H9 (cell line): ENCODE measurements at regions not wholly inside any gene's neighbourhood (a gene's known extent, or its start where the extent isn't known, plus 50 kb on each side); places are given as distances from the start of the nearest gene placed in this dataset.

Experiments
- DNase-seq: peaks from one replicate; pipeline ENCODE4 v3.0.0-alpha.2; 2017
- H2AFZ ChIP-seq: one replicate; pipeline ENCODE4 v1.6.1; 2013; ENCODE audit warnings: mild to moderate bottlenecking, low read length, control low read depth, moderate library complexity
- H2AK5ac ChIP-seq: 2 replicates; pipeline ENCODE4 v1.6.1; 2013; ENCODE audit warnings: low read length, control low read depth, mixed read lengths; ENCODE audit not compliant: insufficient read length
- H2BK120ac ChIP-seq: one replicate; pipeline ENCODE4 v1.6.1; 2013; ENCODE audit warnings: low read depth, mild to moderate bottlenecking, low read length, control low read depth, inconsistent platforms; ENCODE audit not compliant: poor library complexity, severe bottlenecking
- H2BK12ac ChIP-seq: 2 replicates; pipeline ENCODE4 v1.6.1; 2013; ENCODE audit warnings: low read length, control low read depth, mixed read lengths, low read depth; ENCODE audit not compliant: insufficient read length
- H2BK15ac ChIP-seq: 2 replicates; pipeline ENCODE4 v1.6.1; 2013; ENCODE audit warnings: low read depth, low read length, control low read depth
- H2BK20ac ChIP-seq: one replicate; pipeline ENCODE4 v1.6.1; 2013; ENCODE audit warnings: low read depth, mild to moderate bottlenecking, low read length, control low read depth, inconsistent platforms; ENCODE audit not compliant: poor library complexity, severe bottlenecking
- H2BK5ac ChIP-seq: 2 replicates; pipeline ENCODE4 v1.6.1; 2013; ENCODE audit warnings: low read length, control low read depth, mixed read lengths; ENCODE audit not compliant: insufficient read length
- H3K14ac ChIP-seq: 2 replicates; pipeline ENCODE4 v1.6.1; 2013; ENCODE audit warnings: low read length, control low read depth; ENCODE audit not compliant: insufficient read depth
- H3K18ac ChIP-seq: 2 replicates; pipeline ENCODE4 v1.6.1; 2013; ENCODE audit warnings: low read depth, mild to moderate bottlenecking, mixed read lengths, low read length, control low read depth; ENCODE audit not compliant: insufficient read length
- H3K23ac ChIP-seq: 2 replicates; pipeline ENCODE4 v1.6.1; 2013; ENCODE audit warnings: low read length, control low read depth, mixed read lengths, low read depth; ENCODE audit not compliant: insufficient read length
- H3K23me2 ChIP-seq: 2 replicates; pipeline ENCODE4 v1.6.1; 2013; ENCODE audit warnings: low read depth, mild to moderate bottlenecking, mixed read lengths, low read length, control low read depth; ENCODE audit not compliant: insufficient read length, poor library complexity, severe bottlenecking
- H3K27ac ChIP-seq: 2 replicates; pipeline ENCODE4 v1.5.1; 2013; ENCODE audit warnings: low read length, control low read depth, mixed read lengths, low read depth; ENCODE audit not compliant: insufficient read length
- H3K27me3 ChIP-seq: 2 replicates; pipeline ENCODE4 v1.6.1; 2013; ENCODE audit warnings: low read length, control low read depth, inconsistent platforms; ENCODE audit not compliant: insufficient read depth
- H3K4ac ChIP-seq: 2 replicates; pipeline ENCODE4 v1.6.1; 2013; ENCODE audit warnings: low read depth, mild to moderate bottlenecking, control low read depth, inconsistent platforms, low read length, moderate library complexity
- H3K4me1 ChIP-seq: 2 replicates; pipeline ENCODE4 v1.6.1; 2013; ENCODE audit warnings: low read length, control low read depth, inconsistent platforms; ENCODE audit not compliant: insufficient read depth
- H3K4me2 ChIP-seq: 2 replicates; pipeline ENCODE4 v1.6.1; 2013; ENCODE audit warnings: low read length, control low read depth, mixed read lengths; ENCODE audit not compliant: insufficient read length, insufficient read depth
- H3K56ac ChIP-seq: 2 replicates; pipeline ENCODE4 v1.6.1; 2013; ENCODE audit warnings: low read depth, mild to moderate bottlenecking, mixed read lengths, low read length, control low read depth; ENCODE audit not compliant: insufficient read length
- H3K79me1 ChIP-seq: 2 replicates; pipeline ENCODE4 v1.6.1; 2013; ENCODE audit warnings: low read depth, mild to moderate bottlenecking, moderate library complexity, low read length, control low read depth, inconsistent platforms; ENCODE audit not compliant: insufficient read depth, poor library complexity, severe bottlenecking
- H3K79me2 ChIP-seq: 2 replicates; pipeline ENCODE4 v1.6.1; 2013; ENCODE audit warnings: low read length, control low read depth, inconsistent platforms; ENCODE audit not compliant: insufficient read depth
- H3K9ac ChIP-seq: 2 replicates; pipeline ENCODE4 v1.6.1; 2013; ENCODE audit warnings: low read length, control low read depth, mixed read lengths; ENCODE audit not compliant: insufficient read length; ENCODE audit errors: extremely low read depth
- H3K9me3 ChIP-seq: one replicate; pipeline ENCODE4 v1.6.1; 2013; ENCODE audit warnings: low read depth, low read length, inconsistent platforms; ENCODE audit not compliant: control insufficient read depth
- H3T11ph ChIP-seq: one replicate; pipeline ENCODE4 v1.6.1; 2013; ENCODE audit warnings: mild to moderate bottlenecking, low read length, control low read depth, inconsistent platforms
- H4K20me1 ChIP-seq: one replicate; pipeline ENCODE4 v1.6.1; 2013; ENCODE audit not compliant: control insufficient read depth, insufficient read length, insufficient read depth
- H4K5ac ChIP-seq: 2 replicates; pipeline ENCODE4 v1.6.1; 2013; ENCODE audit warnings: low read depth, mild to moderate bottlenecking, mixed read lengths, low read length, control low read depth; ENCODE audit not compliant: insufficient read length
- H4K8ac ChIP-seq: replicated peaks from 2 replicates; pipeline ENCODE4 v1.6.1; 2013; ENCODE audit warnings: low read length, control low read depth, mixed read lengths, low read depth; ENCODE audit not compliant: insufficient read length
- H4K91ac ChIP-seq: 2 replicates; pipeline ENCODE4 v1.6.1; 2013; ENCODE audit warnings: low read depth, mild to moderate bottlenecking, moderate library complexity, mixed read lengths, low read length, control low read depth; ENCODE audit not compliant: insufficient read length
- H3K27ac Mint-ChIP-seq, 3 experiments: 2 replicates in 2 of 3; 3 replicates in 1 of 3; pipeline ENCODE4 v1.8.0; 2020 to 2021; ENCODE audit warnings: mixed read lengths in 3 of 3, mild to moderate bottlenecking in 1 of 3, moderate library complexity in 1 of 3
- H3K27me3 Mint-ChIP-seq: 2 replicates; pipeline ENCODE4 v1.8.0; 2021; ENCODE audit warnings: low read depth, mild to moderate bottlenecking, moderate library complexity, mixed read lengths
- H3K36me3 Mint-ChIP-seq, 3 experiments: 2 replicates in 2 of 3; 3 replicates in 1 of 3; pipeline ENCODE4 v1.8.0; 2020 to 2021; ENCODE audit warnings: low read depth in 3 of 3, mixed read lengths in 3 of 3; ENCODE audit not compliant: insufficient read depth in 1 of 3
- H3K4me1 Mint-ChIP-seq, 2 experiments: 2 replicates each; pipeline ENCODE4 v1.8.0; 2020; ENCODE audit warnings: mixed read lengths in 2 of 2
- H3K4me3 Mint-ChIP-seq, 2 experiments: 2 replicates in 1 of 2; 3 replicates in 1 of 2; pipeline ENCODE4 v1.8.0; 2020 to 2021; ENCODE audit warnings: mild to moderate bottlenecking in 2 of 2, mixed read lengths in 2 of 2, moderate library complexity in 1 of 2
- H3K9me3 Mint-ChIP-seq, 2 experiments: 2 replicates in 1 of 2; 3 replicates in 1 of 2; pipeline ENCODE4 v1.8.0; 2020; ENCODE audit warnings: mild to moderate bottlenecking in 2 of 2, mixed read lengths in 2 of 2, moderate library complexity in 1 of 2
- CTCF ChIP-seq: fragments of 200-600 bp; sonication (generic); conservative IDR thresholded peaks from 3 replicates; pipeline ENCODE4 v1.8.0; 2021; ENCODE audit warnings: antibody characterized with exemption, mild to moderate bottlenecking
- WGBS: extraction: QIAGEN DNeasy Blood & Tissue Kit; methylation state at CpG from one replicate; pipeline ENCODE4 v1.1.7; 2013; ENCODE audit warnings: missing lambda C conversion rate, low lambda C conversion rate, mixed read lengths; ENCODE audit not compliant: insufficient read length; ENCODE audit errors: extremely low coverage; 5-methylcytosine and 5-hydroxymethylcytosine counted together

DNA sequence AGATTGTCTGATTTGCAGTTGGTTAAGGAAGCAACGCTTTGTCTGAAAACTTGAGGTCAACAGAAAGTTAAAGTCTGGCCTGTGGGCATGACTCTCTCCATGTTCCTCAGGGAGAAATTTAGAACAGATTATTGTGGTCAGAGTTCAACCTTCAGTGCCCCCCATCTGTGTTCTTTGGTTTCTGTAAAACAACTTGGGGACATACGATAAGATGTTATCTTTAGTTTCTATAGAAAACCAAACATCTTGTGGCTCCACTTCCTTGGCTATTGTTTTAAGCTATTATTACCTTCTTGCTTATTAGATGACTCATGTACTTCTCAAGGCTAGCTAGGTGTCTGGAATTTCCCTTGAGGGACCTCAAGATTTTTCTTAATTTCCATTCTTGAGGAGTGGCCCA is 507.7 kb downstream of the PDHA2 start:
- H3K56ac ChIP-seq, result no peak overlapping the region
- DNase-seq, result no peak
- no peak overlapping the region for H2BK120ac ChIP-seq
- H2BK15ac ChIP-seq, result no peak overlapping the region
- peaks cover 2% of the 10 kb centered on the region; the same call in 1 of the 2 replicates for H3K4me1 ChIP-seq
- no peaks in the 10 kb centered on the region for H3K79me2 ChIP-seq
- no CpG with 5 or more reads among the region's 2 CpGs for WGBS
- H2BK20ac ChIP-seq, result no peak overlapping the region
- no peak overlapping the region for H4K5ac ChIP-seq
- no peak overlapping the region for H3T11ph ChIP-seq
- H4K8ac ChIP-seq, result no peak overlapping the region
- H4K20me1 ChIP-seq, result no peaks in the 10 kb centered on the region
- Mint-ChIP-seq H3K4me1 (peaks cover 33% of the 10 kb centered on the region in 2 experiments), H3K27ac (no peak overlapping the region), H3K36me3 (peaks cover 12 to 26% (median 21%) of the 10 kb centered on the region in 3 experiments), H3K4me3 (no peak overlapping the region), H3K9me3 (peaks cover 0 to 8% of the 10 kb centered on the region in 2 experiments; a peak in 3 of 5 replicates), H3K27me3 (no peaks in the 10 kb centered on the region)
- H3K23ac ChIP-seq, result no peak overlapping the region
- TF ChIP-seq CTCF, result no peak
- H3K27me3 ChIP-seq, result no peaks in the 10 kb centered on the region
- H3K4me2 ChIP-seq, result no peak overlapping the region
- no peak overlapping the region for H2BK5ac ChIP-seq
- H2BK12ac ChIP-seq, result no peak overlapping the region
- no peak overlapping the region for H2AFZ ChIP-seq
- H4K91ac ChIP-seq, result no peak overlapping the region
- no peak overlapping the region for H3K27ac ChIP-seq
- no peak overlapping the region for H3K9ac ChIP-seq
- no peak overlapping the region for H3K14ac ChIP-seq
- no peak overlapping the region for H3K4ac ChIP-seq
- H3K23me2 ChIP-seq, result no peaks in the 10 kb centered on the region
- no peaks in the 10 kb centered on the region for H3K79me1 ChIP-seq
- no peaks in the 10 kb centered on the region for H3K9me3 ChIP-seq
- H3K18ac ChIP-seq, result no peak overlapping the region
- H2AK5ac ChIP-seq, result no peak overlapping the region
